HG03108 (cell line): ENCODE measurements at regions not wholly inside any gene's neighbourhood (a gene's known extent, or its start where the extent isn't known, plus 50 kb on each side); places are given as distances from the start of the nearest gene placed in this dataset.

Source experiments
- ATAC-seq: cut with Tn5 transposase; IDR thresholded peaks from one replicate; pipeline ENCODE4 v1.9.1; 2021; ENCODE audit warnings: moderate library complexity; ENCODE audit not compliant: unreplicated experiment

- ATAC-seq: no peak
These were observed 162.6 kb upstream of the PLEKHG7 start for GRCh38 chr12:92539976-92540781.

- peak; percentile 42 for ATAC-seq
These were observed 163.6 kb upstream of the PLEKHG7 start for GRCh38 chr12:92539110-92539749.

- ATAC-seq: no peak
These were observed 165.4 kb upstream of the PLEKHG7 start for GRCh38 chr12:92537290-92537960.

GRCh38 chr12:92535961-92536360 lies 166.8 kb upstream of the PLEKHG7 start:
- ATAC-seq: no peak

GRCh38 chr12:92533280-92533890 lies 169.4 kb upstream of the PLEKHG7 start:
- ATAC-seq: no peak

- ATAC-seq: no peak
These were observed 172.1 kb upstream of the PLEKHG7 start for GRCh38 chr12:92530706-92531105.

- no peak for ATAC-seq
These were observed 172.8 kb upstream of the PLEKHG7 start for GRCh38 chr12:92529944-92530343.

GRCh38 chr12:92528586-92528985 lies 174.2 kb upstream of the PLEKHG7 start:
- ATAC-seq: no peak

GRCh38 chr12:92528097-92528496 lies 174.7 kb upstream of the PLEKHG7 start:
- ATAC-seq: no peak

GRCh38 chr12:92524489-92524888 lies 178.3 kb upstream of the PLEKHG7 start:
- no peak for ATAC-seq

- ATAC-seq: no peak
These were observed 182.3 kb upstream of the PLEKHG7 start for GRCh38 chr12:92520511-92520910.

GRCh38 chr12:92519284-92519683 lies 183.5 kb upstream of the PLEKHG7 start:
- no peak for ATAC-seq

- ATAC-seq: no peak
These were observed 184.7 kb upstream of the PLEKHG7 start for GRCh38 chr12:92518071-92518470.

- no peak for ATAC-seq
These were observed 186.6 kb upstream of the PLEKHG7 start for GRCh38 chr12:92516277-92516600.

- ATAC-seq: no peak
These were observed 189.5 kb upstream of the PLEKHG7 start for GRCh38 chr12:92513231-92513730.

GRCh38 chr12:92511786-92512185 lies 191.0 kb upstream of the PLEKHG7 start:
- ATAC-seq: no peak

- no peak for ATAC-seq
These were observed 193.5 kb upstream of the PLEKHG7 start for GRCh38 chr12:92509156-92509738.

- no peak for ATAC-seq
These were observed 195.9 kb upstream of the PLEKHG7 start for GRCh38 chr12:92506891-92507290.

- no peak for ATAC-seq
These were observed 196.3 kb upstream of the PLEKHG7 start for GRCh38 chr12:92506460-92506859.

GRCh38 chr12:92505254-92506231 lies 197.2 kb upstream of the PLEKHG7 start:
- no peak for ATAC-seq
